Suprapubic skin (tissue), 4 donors: ENCODE measurements at regions not wholly inside any gene's neighbourhood (a gene's known extent, or its start where the extent isn't known, plus 50 kb on each side); places are given as distances from the start of the nearest gene placed in this dataset.

Experiments
- DNase-seq, 2 donors: peaks; one replicate each; pipeline ENCODE4 v3.0.0-alpha.2; 2019; ENCODE audit warnings: low spot score in 2 of 2
- H3K27ac ChIP-seq: fragments of 200-600 bp; sonication (generic); one replicate; pipeline ENCODE4 v1.5.1; 2019
- H3K27me3 ChIP-seq: fragments of 200-600 bp; sonication (generic); one replicate; pipeline ENCODE4 v1.5.1; 2019
- H3K36me3 ChIP-seq: fragments of 200-600 bp; sonication (generic); one replicate; pipeline ENCODE4 v1.5.1; 2019
- H3K4me1 ChIP-seq: fragments of 200-600 bp; sonication (generic); one replicate; pipeline ENCODE4 v1.5.1; 2019
- H3K4me3 ChIP-seq: fragments of 200-600 bp; sonication (generic); one replicate; pipeline ENCODE4 v1.5.1; 2019; ENCODE audit warnings: mild to moderate bottlenecking
- H3K9me3 ChIP-seq: fragments of 200-600 bp; sonication (generic); one replicate; pipeline ENCODE4 v1.5.1; 2019
- CTCF ChIP-seq, 2 donors: fragments of 200-600 bp in 1 of 2; fragments of 450-650 bp in 1 of 2; sonication (generic) in 1 of 2; IDR thresholded peaks; one replicate each; pipeline ENCODE4 v1.5.1; 2016 to 2019; ENCODE audit warnings: antibody characterized with exemption in 2 of 2, mild to moderate bottlenecking in 1 of 2, moderate library complexity in 1 of 2
- EP300 ChIP-seq: sonication (generic); formaldehyde crosslinking; IDR thresholded peaks from one replicate; pipeline ENCODE4 v1.6.1; 2017; ENCODE audit warnings: antibody characterized with exemption
- POLR2A ChIP-seq, 2 donors: fragments of 450-650 bp; IDR thresholded peaks; one replicate each; pipeline ENCODE4 v1.6.1; 2017; ENCODE audit warnings: antibody characterized with exemption in 2 of 2, mild to moderate bottlenecking in 2 of 2, moderate library complexity in 2 of 2
- POLR2AphosphoS5 ChIP-seq, 3 donors: sonication (generic); formaldehyde crosslinking; IDR thresholded peaks; one replicate each; pipeline ENCODE4 v1.6.1; 2017; ENCODE audit warnings: antibody characterized with exemption in 3 of 3
- WGBS: methylation state at CpG from one replicate; pipeline ENCODE4 v1.1.5; 2018; 5-methylcytosine and 5-hydroxymethylcytosine counted together

GRCh38 chr2:129860088-129860487, 119.4 kb upstream of the RAB6C start:
- no peak for TF ChIP-seq POLR2AphosphoS5 (IDR thresholded peaks at IDR 0.05)
- TF ChIP-seq POLR2A (IDR thresholded peaks at IDR 0.05) = no peak
- no peak for TF ChIP-seq EP300
- TF ChIP-seq CTCF (IDR thresholded peaks at IDR 0.05) = no peak
- DNase-seq = no peak
- Histone ChIP-seq H3K4me3 (no peak overlapping the region), H3K4me1 (no peaks in the 10 kb centered on the region), H3K36me3 (no peaks in the 10 kb centered on the region), H3K9me3 (no peaks in the 10 kb centered on the region), H3K27me3 (no peaks in the 10 kb centered on the region), H3K27ac (no peak overlapping the region)

- WGBS = 90% methylated on average over 10 of the region's 10 CpGs
- Histone ChIP-seq H3K4me3 (no peak overlapping the region), H3K9me3 (no peaks in the 10 kb centered on the region), H3K27me3 (no peaks in the 10 kb centered on the region), H3K27ac (no peak overlapping the region), H3K36me3 (no peaks in the 10 kb centered on the region), H3K4me1 (no peaks in the 10 kb centered on the region)
- peak in 1 of 2 donors; percentile 52 for DNase-seq
- TF ChIP-seq POLR2A (IDR thresholded peaks at IDR 0.05) = no peak
- no peak for TF ChIP-seq EP300
- TF ChIP-seq POLR2AphosphoS5 (IDR thresholded peaks at IDR 0.05) = no peak
Measured at GRCh38 chr2:129861666-129862288, 117.7 kb upstream of the RAB6C start.

- Histone ChIP-seq H3K9me3 (no peaks in the 10 kb centered on the region), H3K4me1 (no peaks in the 10 kb centered on the region), H3K27me3 (no peaks in the 10 kb centered on the region), H3K4me3 (no peak overlapping the region), H3K36me3 (no peaks in the 10 kb centered on the region), H3K27ac (no peak overlapping the region)
- no peak for DNase-seq
- 90% methylated on average over 8 of the region's 8 CpGs for WGBS
- TF ChIP-seq POLR2AphosphoS5 (IDR thresholded peaks at IDR 0.05) (no peak), CTCF (IDR thresholded peaks at IDR 0.05) (no peak), POLR2A (IDR thresholded peaks at IDR 0.05) (no peak), EP300 (no peak)
Measured at GRCh38 chr2:129862668-129863067, 116.8 kb upstream of the RAB6C start.

- H3K4me1 ChIP-seq = no peaks in the 10 kb centered on the region
- DNase-seq = peak in 1 of 2 donors; percentile 65
- TF ChIP-seq EP300 = no peak
- TF ChIP-seq POLR2A (IDR thresholded peaks at IDR 0.05) = no peak
- TF ChIP-seq CTCF (IDR thresholded peaks at IDR 0.05) = no peak
- TF ChIP-seq POLR2AphosphoS5 (IDR thresholded peaks at IDR 0.05) = no peak
- no peak overlapping the region for H3K27ac ChIP-seq
- H3K9me3 ChIP-seq = no peaks in the 10 kb centered on the region
- 96% methylated on average over 2 of the region's 3 CpGs for WGBS
- H3K27me3 ChIP-seq = no peaks in the 10 kb centered on the region
- H3K36me3 ChIP-seq = no peaks in the 10 kb centered on the region
- no peak overlapping the region for H3K4me3 ChIP-seq
Measured at GRCh38 chr2:129863350-129863749, 116.1 kb upstream of the RAB6C start.

- 83% methylated on average over 1 of the region's 1 CpG for WGBS
- DNase-seq = no peak
- no peaks in the 10 kb centered on the region for H3K4me1 ChIP-seq
- H3K27ac ChIP-seq = no peak overlapping the region
- H3K4me3 ChIP-seq = no peak overlapping the region
- TF ChIP-seq POLR2AphosphoS5 (IDR thresholded peaks at IDR 0.05) (no peak), EP300 (no peak), POLR2A (IDR thresholded peaks at IDR 0.05) (no peak), CTCF (IDR thresholded peaks at IDR 0.05) (no peak)
- H3K9me3 ChIP-seq = no peaks in the 10 kb centered on the region
- H3K36me3 ChIP-seq = no peaks in the 10 kb centered on the region
- H3K27me3 ChIP-seq = no peaks in the 10 kb centered on the region
Measured at GRCh38 chr2:129864719-129865118, 114.7 kb upstream of the RAB6C start.

- DNase-seq = no peak
- Histone ChIP-seq H3K4me3 (no peak overlapping the region), H3K9me3 (no peaks in the 10 kb centered on the region), H3K27me3 (no peaks in the 10 kb centered on the region), H3K36me3 (no peaks in the 10 kb centered on the region), H3K4me1 (no peaks in the 10 kb centered on the region), H3K27ac (no peak overlapping the region)
- WGBS = 96% methylated on average over 11 of the region's 11 CpGs
- no peak for TF ChIP-seq POLR2AphosphoS5 (IDR thresholded peaks at IDR 0.05)
- TF ChIP-seq POLR2A (IDR thresholded peaks at IDR 0.05) = no peak
- TF ChIP-seq CTCF (IDR thresholded peaks at IDR 0.05) = no peak
- TF ChIP-seq EP300 = no peak
Measured at GRCh38 chr2:129865976-129866375, 113.5 kb upstream of the RAB6C start.
